HuH-7 (cell line): ENCODE measurements at regions not wholly inside any gene's neighbourhood (a gene's known extent, or its start where the extent isn't known, plus 50 kb on each side); places are given as distances from the start of the nearest gene placed in this dataset.
"Not testable (repeated sequence)": the region's sequence is repeated elsewhere in the genome, so short reads cannot be mapped to it uniquely, and the experiment has no call there.

Experiments
- DNase-seq: peaks from one replicate; pipeline ENCODE4 v3.0.0; 2011; ENCODE audit warnings: low spot score

GRCh38 chr6:74715355-74716085 is 490.3 kb downstream of the COL12A1 start:
- DNase-seq, result no peak

GRCh38 chr6:74713941-74714340 is 491.9 kb downstream of the COL12A1 start:
- DNase-seq, result no peak

- DNase-seq, result no peak
These were observed 500.4 kb downstream of the COL12A1 start for GRCh38 chr6:74705451-74705850.

GRCh38 chr6:74704540-74704939 is 501.3 kb downstream of the COL12A1 start:
- DNase-seq, result not testable (repeated sequence)

GRCh38 chr6:74690365-74690764 is 515.5 kb downstream of the COL12A1 start:
- DNase-seq, result no peak

GRCh38 chr6:74689601-74690000 is 516.3 kb downstream of the COL12A1 start:
- DNase-seq, result no peak

GRCh38 chr6:74677463-74677862 is 528.4 kb downstream of the COL12A1 start:
- DNase-seq, result no peak

GRCh38 chr6:74676906-74677305 is 528.9 kb downstream of the COL12A1 start:
- DNase-seq, result no peak

GRCh38 chr6:74674377-74674776 is 531.5 kb downstream of the COL12A1 start:
- DNase-seq, result no peak

GRCh38 chr6:74671558-74672025 is 534.3 kb downstream of the COL12A1 start:
- DNase-seq, result no peak

GRCh38 chr6:74658391-74658790 is 547.5 kb downstream of the COL12A1 start:
- no peak for DNase-seq

GRCh38 chr6:74657931-74658330 is 547.9 kb downstream of the COL12A1 start:
- DNase-seq, result no peak

GRCh38 chr6:74657011-74657410 is 548.8 kb downstream of the COL12A1 start:
- no peak for DNase-seq

GRCh38 chr6:74656453-74656852 is 549.4 kb downstream of the COL12A1 start:
- DNase-seq, result no peak

GRCh38 chr6:74654296-74654695 is 551.6 kb downstream of the COL12A1 start:
- no peak for DNase-seq

GRCh38 chr6:74651948-74652842 is 553.7 kb downstream of the COL12A1 start:
- DNase-seq, result no peak

GRCh38 chr6:74650668-74651067 is 555.2 kb downstream of the COL12A1 start:
- no peak for DNase-seq

GRCh38 chr6:74646461-74646860 is 559.4 kb downstream of the COL12A1 start:
- DNase-seq, result no peak

GRCh38 chr6:74645108-74645849 is 560.6 kb downstream of the COL12A1 start:
- DNase-seq, result no peak

GRCh38 chr6:74642101-74642500 is 563.8 kb downstream of the COL12A1 start:
- no peak for DNase-seq

- no peak for DNase-seq
These were observed 567.4 kb downstream of the COL12A1 start for GRCh38 chr6:74638412-74638811.

- DNase-seq, result no peak
These were observed 573.5 kb downstream of the COL12A1 start for GRCh38 chr6:74632196-74632875.
